Upper lobe of left lung (tissue), 4 donors: ENCODE measurements at regions not wholly inside any gene's neighbourhood (a gene's known extent, or its start where the extent isn't known, plus 50 kb on each side); places are given as distances from the start of the nearest gene placed in this dataset.

Source experiments
- EP300 ChIP-seq, 4 donors: sonication (generic); formaldehyde crosslinking; IDR thresholded peaks; one replicate each; pipeline ENCODE4 v1.5.1; 2017; ENCODE audit warnings: antibody characterized with exemption in 4 of 4, control low read depth in 2 of 4
- POLR2A ChIP-seq, 4 donors: fragments of 450-650 bp; IDR thresholded peaks; one replicate each; pipeline ENCODE4 v1.5.1; 2016 to 2017; ENCODE audit warnings: antibody characterized with exemption in 4 of 4, mild to moderate bottlenecking in 2 of 4
- TF ChIP-seq, protein P1 (sequence below), 6 experiments: fragments of 450-650 bp in 4 of 6; fragments of 200-600 bp in 2 of 6; sonication (generic) in 2 of 6; IDR thresholded peaks; one replicate each; pipeline ENCODE4 v1.5.1; 2016 to 2019; ENCODE audit warnings: antibody characterized with exemption in 6 of 6

DNA sequence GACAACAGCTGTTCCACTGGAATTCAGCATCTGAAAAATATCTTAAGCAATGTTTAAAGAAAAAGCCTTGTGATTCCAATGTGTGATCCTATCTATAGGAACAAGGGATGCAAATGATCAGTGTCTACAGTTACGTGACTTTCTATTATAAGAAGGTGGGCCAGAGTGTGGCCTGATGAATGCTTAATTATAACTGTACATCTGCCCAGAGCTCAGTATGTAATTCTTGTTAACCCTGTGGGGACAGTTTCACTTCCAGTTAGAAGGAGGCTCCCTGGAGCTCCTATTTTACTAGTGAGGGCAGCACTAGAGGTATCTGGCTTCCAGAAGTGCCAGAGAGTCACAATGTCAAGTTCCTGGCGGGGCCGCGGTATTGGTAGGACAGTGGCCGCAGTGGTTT lies 288.5 kb downstream of the USP46 start:
- TF ChIP-seq POLR2A (IDR thresholded peaks at IDR 0.05) (no peak), EP300 (IDR thresholded peaks at IDR 0.05) (no peak)
- TF ChIP-seq, protein P1, sequence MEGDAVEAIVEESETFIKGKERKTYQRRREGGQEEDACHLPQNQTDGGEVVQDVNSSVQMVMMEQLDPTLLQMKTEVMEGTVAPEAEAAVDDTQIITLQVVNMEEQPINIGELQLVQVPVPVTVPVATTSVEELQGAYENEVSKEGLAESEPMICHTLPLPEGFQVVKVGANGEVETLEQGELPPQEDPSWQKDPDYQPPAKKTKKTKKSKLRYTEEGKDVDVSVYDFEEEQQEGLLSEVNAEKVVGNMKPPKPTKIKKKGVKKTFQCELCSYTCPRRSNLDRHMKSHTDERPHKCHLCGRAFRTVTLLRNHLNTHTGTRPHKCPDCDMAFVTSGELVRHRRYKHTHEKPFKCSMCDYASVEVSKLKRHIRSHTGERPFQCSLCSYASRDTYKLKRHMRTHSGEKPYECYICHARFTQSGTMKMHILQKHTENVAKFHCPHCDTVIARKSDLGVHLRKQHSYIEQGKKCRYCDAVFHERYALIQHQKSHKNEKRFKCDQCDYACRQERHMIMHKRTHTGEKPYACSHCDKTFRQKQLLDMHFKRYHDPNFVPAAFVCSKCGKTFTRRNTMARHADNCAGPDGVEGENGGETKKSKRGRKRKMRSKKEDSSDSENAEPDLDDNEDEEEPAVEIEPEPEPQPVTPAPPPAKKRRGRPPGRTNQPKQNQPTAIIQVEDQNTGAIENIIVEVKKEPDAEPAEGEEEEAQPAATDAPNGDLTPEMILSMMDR (IDR thresholded peaks at IDR 0.05): no peak
